Transverse colon (tissue), 4 donors: ENCODE measurements at regions not wholly inside any gene's neighbourhood (a gene's known extent, or its start where the extent isn't known, plus 50 kb on each side); places are given as distances from the start of the nearest gene placed in this dataset.

Source experiments
- DNase-seq: peaks from one replicate; pipeline ENCODE4 v3.0.0-alpha.2; 2019
- H3K27ac ChIP-seq, 4 donors: fragments of 200-600 bp; sonication (generic); 2 replicates each; pipeline ENCODE4 v1.5.1; 2016 to 2018; ENCODE audit warnings: inconsistent platforms in 4 of 4
- H3K27me3 ChIP-seq: fragments of 200-600 bp; sonication (generic); 2 replicates; pipeline ENCODE4 v1.5.1; 2017; ENCODE audit warnings: inconsistent platforms
- H3K36me3 ChIP-seq, 4 donors: fragments of 200-600 bp; sonication (generic); 2 replicates each; pipeline ENCODE4 v1.5.1; 2017 to 2019; ENCODE audit warnings: inconsistent platforms in 4 of 4
- H3K4me1 ChIP-seq, 4 donors: fragments of 200-600 bp; sonication (generic); 2 replicates each; pipeline ENCODE4 v1.5.1; 2017 to 2020; ENCODE audit warnings: inconsistent platforms in 4 of 4
- H3K4me3 ChIP-seq, 4 donors: fragments of 200-600 bp; sonication (generic); 1 replicate in 1 of 4; 2 replicates in 3 of 4; pipeline versions ENCODE4 v1.5.1 to v1.6.1; 2017 to 2019; ENCODE audit warnings: inconsistent platforms in 4 of 4
- H3K9me3 ChIP-seq, 2 donors: fragments of 200-600 bp; sonication (generic); 2 replicates each; pipeline ENCODE4 v1.5.1; 2017 to 2019; ENCODE audit warnings: inconsistent platforms in 2 of 2
- CTCF ChIP-seq, 5 experiments: fragments of 200-600 bp in 3 of 5; fragments of 450-650 bp in 2 of 5; sonication (generic) in 3 of 5; IDR thresholded peaks; 1 replicate in 2 of 5; 2 replicates in 3 of 5; pipeline ENCODE4 v1.5.1; 2016 to 2017; ENCODE audit warnings: antibody characterized with exemption in 5 of 5, inconsistent platforms in 3 of 5, mild to moderate bottlenecking in 2 of 5, moderate library complexity in 1 of 5
- EP300 ChIP-seq: sonication (generic); formaldehyde crosslinking; IDR thresholded peaks from one replicate; pipeline ENCODE4 v1.6.1; 2017; ENCODE audit warnings: antibody characterized with exemption, low read depth
- POLR2A ChIP-seq: fragments of 450-650 bp; IDR thresholded peaks from one replicate; pipeline ENCODE4 v1.6.1; 2016; ENCODE audit warnings: antibody characterized with exemption, mild to moderate bottlenecking, moderate library complexity
- POLR2AphosphoS5 ChIP-seq, 3 donors: sonication (generic); formaldehyde crosslinking; IDR thresholded peaks; one replicate each; pipeline ENCODE4 v1.6.1; 2016; ENCODE audit warnings: antibody characterized with exemption in 3 of 3
- WGBS, 2 donors: methylation state at CpG; one replicate each; pipeline ENCODE4 v1.1.5; 2018; ENCODE audit warnings: low coverage in 1 of 2; 5-methylcytosine and 5-hydroxymethylcytosine counted together
- in situ Hi-C, 4 donors: fragments of 200-750 bp; cut with MboI; loops; one replicate each; pipeline versions ENCODE4 v1.15.0 to v1.15.1; 2017; ENCODE audit warnings: low sequenced_read_pairs in 3 of 4, low pct_ligation_motif_present in 1 of 4, low pct_unique_long_range_greater_than_20kb in 1 of 4
- intact Hi-C: fragments of 100-400 bp; cut with DNase I; formaldehyde crosslinking; loops from one replicate; pipeline ENCODE4 v1.15.1; 2023; ENCODE audit warnings: low total_unique reads

GRCh38 chr11:34812905-34813576, 103.1 kb downstream of the APIP start:
- Histone ChIP-seq H3K27me3 (no peaks in the 10 kb centered on the region), H3K4me3 (no peak overlapping the region), H3K4me1 (peaks cover 0 to 30% (median 10%) of the 10 kb centered on the region in 4 donors), H3K36me3 (no peaks in the 10 kb centered on the region), H3K27ac (no peak overlapping the region), H3K9me3 (peaks cover 10 to 11% of the 10 kb centered on the region in 2 donors)
- in situ Hi-C loops: no loop called here
- TF ChIP-seq POLR2AphosphoS5 (IDR thresholded peaks at IDR 0.05) (no peak), CTCF (IDR thresholded peaks at IDR 0.05) (no peak), EP300 (no peak), POLR2A (no peak)
- DNase-seq: no peak
- WGBS, 2 donors: 74 to 93% methylated on average over 1 of the region's 1 CpG
- intact Hi-C loops: no loop called here

DNA sequence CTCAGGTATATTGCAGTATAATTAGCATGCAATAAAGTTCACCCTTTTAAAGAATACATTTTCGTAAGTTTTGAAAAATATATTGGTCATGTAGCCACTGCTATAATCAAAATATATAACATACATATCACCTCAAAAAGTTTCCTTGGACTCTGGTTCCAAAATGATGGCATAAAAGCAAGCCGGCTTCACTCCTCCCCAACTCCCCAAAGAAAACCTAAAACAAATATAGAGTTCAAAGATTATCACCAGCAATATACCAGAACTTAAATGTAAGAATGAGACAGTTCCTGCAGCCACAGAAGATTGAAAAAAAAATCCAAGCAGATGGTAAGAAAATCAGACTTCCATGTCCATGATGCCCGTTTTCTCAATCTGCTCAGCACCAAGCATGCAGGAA, 104.3 kb downstream of the APIP start:
- Histone ChIP-seq H3K36me3 (no peaks in the 10 kb centered on the region), H3K9me3 (peaks cover 10 to 11% of the 10 kb centered on the region in 2 donors), H3K4me1 (peaks cover 0 to 30% (median 10%) of the 10 kb centered on the region in 4 donors), H3K4me3 (no peak overlapping the region), H3K27ac (peak overlapping the region; percentile 14 to 67 (median 54)), H3K27me3 (no peaks in the 10 kb centered on the region)
- WGBS, 2 donors: 48 to 51% methylated on average over 3 of the region's 3 CpGs
- intact Hi-C loops (no loop called here), in situ Hi-C loops (no loop called here)
- DNase-seq: no peak
- TF ChIP-seq POLR2AphosphoS5 (IDR thresholded peaks at IDR 0.05) (no peak), EP300 (no peak), CTCF (IDR thresholded peaks at IDR 0.05) (no peak), POLR2A (no peak)

GRCh38 chr11:34810107-34810562, 106.0 kb downstream of the APIP start:
- in situ Hi-C loops: no loop called here
- TF ChIP-seq EP300 (no peak), CTCF (IDR thresholded peaks at IDR 0.05) (no peak), POLR2AphosphoS5 (IDR thresholded peaks at IDR 0.05) (no peak), POLR2A (no peak)
- Histone ChIP-seq H3K4me1 (peaks cover 0 to 30% (median 10%) of the 10 kb centered on the region in 4 donors), H3K4me3 (no peak overlapping the region), H3K27ac (peak overlapping the region; percentile 47 to 67 (median 66)), H3K27me3 (no peaks in the 10 kb centered on the region), H3K36me3 (no peaks in the 10 kb centered on the region), H3K9me3 (peaks cover 10 to 11% of the 10 kb centered on the region in 2 donors)
- no peak for DNase-seq
- intact Hi-C loops: no loop called here
- WGBS, 2 donors: 89 to 100% methylated on average over 2 of the region's 2 CpGs

DNA sequence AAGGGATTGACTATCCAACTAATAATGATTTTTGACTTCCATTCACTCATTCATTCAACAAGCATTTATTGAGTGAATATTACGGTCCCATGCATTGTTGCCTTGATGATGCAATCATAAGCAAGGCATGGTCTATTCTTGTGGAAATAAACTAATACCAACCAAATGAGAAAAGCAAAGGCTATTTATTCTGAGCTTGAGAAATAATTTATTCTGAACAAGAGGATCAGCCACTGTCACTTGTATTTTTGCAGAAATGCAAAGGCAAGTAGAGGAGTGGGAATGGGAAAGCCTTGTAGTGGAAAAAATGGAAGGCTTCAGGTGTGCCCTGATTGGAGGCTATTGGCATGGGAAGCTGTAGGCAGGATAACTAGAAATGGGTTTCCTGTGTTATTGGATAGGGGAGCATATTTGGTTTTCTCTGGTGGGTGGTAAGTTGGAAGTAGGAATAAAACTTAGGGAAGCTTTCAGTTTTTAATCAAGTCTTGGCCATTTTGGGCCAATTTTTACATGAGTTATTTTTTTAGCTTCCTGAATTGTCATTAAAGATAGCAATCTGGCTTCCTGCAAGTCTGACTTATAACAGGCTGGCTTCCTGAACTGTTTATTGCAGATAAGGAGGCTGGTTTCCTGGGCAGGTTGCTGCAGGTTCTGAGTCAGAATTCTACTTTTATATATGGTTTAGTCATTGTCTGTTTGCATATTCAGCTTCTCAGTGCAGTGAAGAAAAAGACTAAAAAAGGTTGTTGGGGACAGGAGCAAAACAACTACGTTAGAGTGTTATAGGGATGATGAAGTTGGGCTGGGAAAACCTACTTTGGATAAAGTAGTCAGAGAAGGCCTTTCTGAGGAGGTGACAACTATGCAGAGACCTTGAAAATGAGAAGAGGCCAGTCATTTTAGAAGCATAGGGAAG, 106.7 kb downstream of the APIP start:
- peak overlapping the region; percentile 47 to 67 (median 66) for H3K27ac ChIP-seq
- H3K36me3 ChIP-seq: no peaks in the 10 kb centered on the region
- no peaks in the 10 kb centered on the region for H3K27me3 ChIP-seq
- in situ Hi-C loops: no loop called here
- WGBS, 2 donors: 58 to 76% methylated on average over 2 of the region's 2 CpGs
- H3K4me3 ChIP-seq: no peak overlapping the region
- intact Hi-C loops: no loop called here
- TF ChIP-seq CTCF (IDR thresholded peaks at IDR 0.05): no peak
- TF ChIP-seq EP300: no peak
- TF ChIP-seq POLR2AphosphoS5 (IDR thresholded peaks at IDR 0.05): no peak
- no peak for TF ChIP-seq POLR2A
- peaks cover 10 to 11% of the 10 kb centered on the region in 2 donors for H3K9me3 ChIP-seq
- DNase-seq: no peak
- peaks cover 0 to 30% (median 10%) of the 10 kb centered on the region in 4 donors for H3K4me1 ChIP-seq
